ENCODE measurements at regions not wholly inside any gene's neighbourhood (a gene's known extent, or its start where the extent isn't known, plus 50 kb on each side); places are given as distances from the start of the nearest gene placed in this dataset.
A peak's percentile ranks its signal among the peaks of the same experiment; 100 is the strongest.
"Not testable (repeated sequence)": the region's sequence is repeated elsewhere in the genome, so short reads cannot be mapped to it uniquely, and the experiment has no call there.

DNA sequence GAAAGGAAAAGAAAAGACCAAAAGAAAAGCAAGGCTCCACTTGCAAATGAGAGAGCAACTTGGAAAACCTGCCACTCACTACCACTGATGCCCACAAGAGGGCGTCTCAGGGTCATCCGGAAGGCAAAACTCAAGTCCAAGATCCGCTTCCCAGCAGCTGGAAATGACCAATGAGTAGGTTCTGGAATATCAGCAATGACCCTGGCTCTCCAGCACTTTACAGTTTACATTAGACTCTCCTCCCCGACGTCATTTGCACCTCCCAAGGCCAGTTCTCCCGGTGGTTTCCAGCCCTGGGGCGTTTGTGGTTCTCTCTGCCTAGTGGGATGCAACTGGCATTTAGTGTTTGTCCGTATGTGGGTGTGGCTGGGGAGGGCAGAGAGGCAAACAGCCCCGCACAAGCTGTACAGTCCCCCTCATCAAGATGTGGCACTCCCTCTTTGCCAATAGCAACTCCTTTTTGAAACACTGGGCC lies 193.8 kb upstream of the ZNF618 start:
- TF ChIP-seq, protein P1, sequence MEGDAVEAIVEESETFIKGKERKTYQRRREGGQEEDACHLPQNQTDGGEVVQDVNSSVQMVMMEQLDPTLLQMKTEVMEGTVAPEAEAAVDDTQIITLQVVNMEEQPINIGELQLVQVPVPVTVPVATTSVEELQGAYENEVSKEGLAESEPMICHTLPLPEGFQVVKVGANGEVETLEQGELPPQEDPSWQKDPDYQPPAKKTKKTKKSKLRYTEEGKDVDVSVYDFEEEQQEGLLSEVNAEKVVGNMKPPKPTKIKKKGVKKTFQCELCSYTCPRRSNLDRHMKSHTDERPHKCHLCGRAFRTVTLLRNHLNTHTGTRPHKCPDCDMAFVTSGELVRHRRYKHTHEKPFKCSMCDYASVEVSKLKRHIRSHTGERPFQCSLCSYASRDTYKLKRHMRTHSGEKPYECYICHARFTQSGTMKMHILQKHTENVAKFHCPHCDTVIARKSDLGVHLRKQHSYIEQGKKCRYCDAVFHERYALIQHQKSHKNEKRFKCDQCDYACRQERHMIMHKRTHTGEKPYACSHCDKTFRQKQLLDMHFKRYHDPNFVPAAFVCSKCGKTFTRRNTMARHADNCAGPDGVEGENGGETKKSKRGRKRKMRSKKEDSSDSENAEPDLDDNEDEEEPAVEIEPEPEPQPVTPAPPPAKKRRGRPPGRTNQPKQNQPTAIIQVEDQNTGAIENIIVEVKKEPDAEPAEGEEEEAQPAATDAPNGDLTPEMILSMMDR (IDR thresholded peaks at IDR 0.05; ENCODE audit: poor library complexity, severe bottlenecking): peak; percentile 77
- peak; percentile 81 for TF ChIP-seq SMC3 (conservative IDR thresholded peaks at IDR 0.05; ENCODE audit: poor library complexity)
- TF ChIP-seq RAD21 (conservative IDR thresholded peaks at IDR 0.05): peak; percentile 67
- TF ChIP-seq EZH2 (IDR thresholded peaks at IDR 0.05; ENCODE audit: borderline replicate concordance, insufficient read depth, low read length, poor library complexity, severe bottlenecking): no peak

DNA sequence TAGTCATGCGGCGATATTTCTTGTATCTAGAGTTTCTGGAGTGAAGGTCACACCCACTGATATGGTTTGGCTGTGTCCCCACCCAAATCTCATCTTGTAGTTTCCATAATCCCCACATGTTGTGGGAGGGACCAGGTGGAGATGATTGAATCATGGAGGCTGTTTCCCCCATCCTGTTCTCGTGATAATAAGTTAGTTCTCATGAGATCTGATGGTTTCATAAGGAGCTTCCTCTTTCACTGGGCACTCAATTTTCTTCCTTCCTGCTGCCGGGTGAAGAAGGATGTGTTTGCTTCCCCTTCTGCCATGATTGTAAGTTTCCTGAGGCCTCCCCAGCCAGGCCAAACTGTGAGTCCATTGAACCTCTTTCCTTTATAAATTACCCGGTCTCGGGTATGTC lies 190.5 kb upstream of the ZNF618 start:
- H3K4me3 ChIP-seq (ENCODE audit: low read length); H3F3A ChIP-seq (ENCODE audit: insufficient read depth, low read length, poor library complexity, severe bottlenecking); H3K36me3 ChIP-seq (ENCODE audit: insufficient read depth, low read length); H3K9me3 ChIP-seq (ENCODE audit: low read length); H3K9ac ChIP-seq (ENCODE audit: low read length); H2AFZ ChIP-seq (ENCODE audit: low read depth, low read length); H3K27ac ChIP-seq (ENCODE audit: low read length); H4K20me1 ChIP-seq (ENCODE audit: insufficient read depth); H3K9me2 ChIP-seq (ENCODE audit: insufficient read depth, low read length); H3K79me2 ChIP-seq (replicated peaks; ENCODE audit: insufficient read depth, low read length); H3K4me2 ChIP-seq (ENCODE audit: low read length): not testable (repeated sequence)
- peaks cover 30% of the 10 kb centered on the region for H3K27me3 ChIP-seq (ENCODE audit: insufficient read depth, low read depth, low read length)

More for the DNA sequence above, 193.8 kb upstream of the ZNF618 start:
- Histone ChIP-seq H3K36me3 (ENCODE audit: insufficient read depth, low read length) (no peaks in the 10 kb centered on the region), H3K27me3 (ENCODE audit: insufficient read depth, low read depth, low read length) (peaks cover 16% of the 10 kb centered on the region), H3F3A (ENCODE audit: insufficient read depth, low read length, poor library complexity, severe bottlenecking) (no peaks in the 10 kb centered on the region), H3K4me3 (ENCODE audit: low read length) (no peak overlapping the region), H3K27ac (ENCODE audit: low read length) (no peak overlapping the region), H3K79me2 (replicated peaks; ENCODE audit: insufficient read depth, low read length) (no peaks in the 10 kb centered on the region), H3K9me3 (ENCODE audit: low read length) (no peaks in the 10 kb centered on the region), H3K9me2 (ENCODE audit: insufficient read depth, low read length) (no peaks in the 10 kb centered on the region), H3K9ac (ENCODE audit: low read length) (no peak overlapping the region), H4K20me1 (ENCODE audit: insufficient read depth) (no peaks in the 10 kb centered on the region), H3K4me2 (ENCODE audit: low read length) (no peak overlapping the region), H2AFZ (ENCODE audit: low read depth, low read length) (no peak overlapping the region)

DNA sequence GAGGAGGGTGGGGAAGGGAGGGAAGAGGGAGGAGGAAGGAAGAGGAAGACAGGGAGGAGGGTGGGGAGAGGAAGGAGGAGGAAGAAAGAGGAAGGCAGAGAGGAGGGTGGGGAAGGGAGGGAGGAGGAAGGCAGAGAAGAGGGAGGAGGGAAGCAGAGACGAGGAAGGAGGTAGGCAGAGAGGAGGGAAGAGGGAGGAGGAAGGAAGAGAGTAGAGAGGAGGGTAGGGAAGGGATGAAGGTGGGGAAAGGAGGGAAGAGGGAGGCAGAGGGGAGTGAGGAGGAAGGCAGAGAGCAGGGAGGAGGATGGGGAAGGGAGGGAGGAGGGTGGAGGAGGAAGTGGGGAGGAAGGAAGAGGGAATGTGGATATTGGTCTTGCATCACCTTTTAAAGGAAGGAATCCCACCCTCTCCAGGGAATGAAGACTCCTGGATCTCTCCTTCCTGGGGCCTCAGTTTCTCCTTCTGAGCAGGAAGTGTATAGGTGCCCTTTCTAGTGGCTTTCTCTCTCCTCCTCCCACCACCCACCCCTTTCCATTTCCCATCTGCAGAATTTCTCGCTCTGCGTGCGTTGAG lies 188.9 kb upstream of the ZNF618 start:
- H2AFZ ChIP-seq (ENCODE audit: low read depth, low read length): no peak overlapping the region
- no peak overlapping the region for H3K27ac ChIP-seq (ENCODE audit: low read length)
- H3K9ac ChIP-seq (ENCODE audit: low read length): no peak overlapping the region
- H3K9me3 ChIP-seq (ENCODE audit: low read length): no peaks in the 10 kb centered on the region
- H3K79me2 ChIP-seq (replicated peaks; ENCODE audit: insufficient read depth, low read length): no peaks in the 10 kb centered on the region
- no peaks in the 10 kb centered on the region for H3F3A ChIP-seq (ENCODE audit: insufficient read depth, low read length, poor library complexity, severe bottlenecking)
- peaks cover 30% of the 10 kb centered on the region for H3K27me3 ChIP-seq (ENCODE audit: insufficient read depth, low read depth, low read length)
- H3K4me3 ChIP-seq (ENCODE audit: low read length): peak overlapping the region; percentile 58
- no peaks in the 10 kb centered on the region for H3K36me3 ChIP-seq (ENCODE audit: insufficient read depth, low read length)
- no peak overlapping the region for H3K4me2 ChIP-seq (ENCODE audit: low read length)
- no peaks in the 10 kb centered on the region for H3K9me2 ChIP-seq (ENCODE audit: insufficient read depth, low read length)
- TF ChIP-seq POLR2AphosphoS5 (IDR thresholded peaks at IDR 0.05) (no peak), SMC3 (conservative IDR thresholded peaks at IDR 0.05; ENCODE audit: poor library complexity) (no peak), TAF1 (IDR thresholded peaks at IDR 0.05; ENCODE audit: low read depth) (no peak), EZH2 (IDR thresholded peaks at IDR 0.05; ENCODE audit: borderline replicate concordance, insufficient read depth, low read length, poor library complexity, severe bottlenecking) (no peak), RAD21 (conservative IDR thresholded peaks at IDR 0.05) (no peak), MXI1 (conservative IDR thresholded peaks at IDR 0.05; ENCODE audit: poor library complexity, severe bottlenecking) (no peak), EP300 (conservative IDR thresholded peaks at IDR 0.05; ENCODE audit: poor library complexity, severe bottlenecking) (no peak)
- TF ChIP-seq, protein P1 (IDR thresholded peaks at IDR 0.05; ENCODE audit: poor library complexity, severe bottlenecking): no peak
- TF ChIP-seq, protein P2, sequence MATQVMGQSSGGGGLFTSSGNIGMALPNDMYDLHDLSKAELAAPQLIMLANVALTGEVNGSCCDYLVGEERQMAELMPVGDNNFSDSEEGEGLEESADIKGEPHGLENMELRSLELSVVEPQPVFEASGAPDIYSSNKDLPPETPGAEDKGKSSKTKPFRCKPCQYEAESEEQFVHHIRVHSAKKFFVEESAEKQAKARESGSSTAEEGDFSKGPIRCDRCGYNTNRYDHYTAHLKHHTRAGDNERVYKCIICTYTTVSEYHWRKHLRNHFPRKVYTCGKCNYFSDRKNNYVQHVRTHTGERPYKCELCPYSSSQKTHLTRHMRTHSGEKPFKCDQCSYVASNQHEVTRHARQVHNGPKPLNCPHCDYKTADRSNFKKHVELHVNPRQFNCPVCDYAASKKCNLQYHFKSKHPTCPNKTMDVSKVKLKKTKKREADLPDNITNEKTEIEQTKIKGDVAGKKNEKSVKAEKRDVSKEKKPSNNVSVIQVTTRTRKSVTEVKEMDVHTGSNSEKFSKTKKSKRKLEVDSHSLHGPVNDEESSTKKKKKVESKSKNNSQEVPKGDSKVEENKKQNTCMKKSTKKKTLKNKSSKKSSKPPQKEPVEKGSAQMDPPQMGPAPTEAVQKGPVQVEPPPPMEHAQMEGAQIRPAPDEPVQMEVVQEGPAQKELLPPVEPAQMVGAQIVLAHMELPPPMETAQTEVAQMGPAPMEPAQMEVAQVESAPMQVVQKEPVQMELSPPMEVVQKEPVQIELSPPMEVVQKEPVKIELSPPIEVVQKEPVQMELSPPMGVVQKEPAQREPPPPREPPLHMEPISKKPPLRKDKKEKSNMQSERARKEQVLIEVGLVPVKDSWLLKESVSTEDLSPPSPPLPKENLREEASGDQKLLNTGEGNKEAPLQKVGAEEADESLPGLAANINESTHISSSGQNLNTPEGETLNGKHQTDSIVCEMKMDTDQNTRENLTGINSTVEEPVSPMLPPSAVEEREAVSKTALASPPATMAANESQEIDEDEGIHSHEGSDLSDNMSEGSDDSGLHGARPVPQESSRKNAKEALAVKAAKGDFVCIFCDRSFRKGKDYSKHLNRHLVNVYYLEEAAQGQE (IDR thresholded peaks at IDR 0.05; ENCODE audit: borderline replicate concordance): no peak
- H4K20me1 ChIP-seq (ENCODE audit: insufficient read depth): no peaks in the 10 kb centered on the region

Measured in neural cell (in vitro differentiated cells).